ENCODE measurements at regions not wholly inside any gene's neighbourhood (a gene's known extent, or its start where the extent isn't known, plus 50 kb on each side); places are given as distances from the start of the nearest gene placed in this dataset.

DNA sequence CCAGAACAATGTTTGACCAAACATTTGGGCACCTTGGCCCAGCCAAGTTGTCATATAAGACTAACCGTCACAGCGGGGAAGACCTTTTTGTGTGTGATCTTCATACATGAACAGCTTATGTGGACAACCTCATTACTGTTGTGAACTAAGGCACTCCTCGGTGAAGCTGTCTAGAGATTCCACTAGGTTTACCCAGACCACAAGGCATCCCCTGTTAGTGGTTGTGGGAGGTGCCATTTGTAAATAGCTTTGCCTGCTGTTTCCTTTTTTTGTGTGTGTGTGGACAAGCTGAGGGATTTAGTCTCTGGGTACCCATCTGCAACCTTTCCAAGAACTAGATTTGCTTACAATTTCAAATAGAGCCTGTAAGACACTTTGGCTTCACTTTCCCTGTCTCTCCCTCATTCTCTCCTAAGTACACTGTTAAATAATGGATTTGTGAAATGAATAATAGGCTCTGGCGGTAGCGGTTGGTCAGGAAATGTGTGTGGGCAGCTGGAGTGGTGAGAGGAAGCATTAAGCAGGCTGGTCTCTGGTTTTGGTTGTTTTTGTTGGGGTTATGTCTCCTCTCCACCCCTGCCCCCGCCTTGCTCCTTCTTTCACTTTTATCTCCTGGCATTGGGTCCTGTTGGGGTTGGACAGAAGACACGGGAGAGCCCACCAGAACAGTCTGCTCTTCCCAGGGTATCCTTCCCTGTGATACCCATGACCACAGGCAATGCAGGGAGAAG is 727.6 kb downstream of the VRK1 start:
- H3K27me3 ChIP-seq (ENCODE audit: control insufficient read depth in 5 of 5, insufficient read depth in 4 of 5, low read length in 5 of 5): peaks cover 0 to 3% (median 0%) of the 10 kb centered on the region in 5 donors
- H3K9me3 ChIP-seq (ENCODE audit: control insufficient read depth in 5 of 5, low read length in 5 of 5): no peaks in the 10 kb centered on the region
- H3K9ac ChIP-seq (ENCODE audit: low read length in 5 of 5): no peak overlapping the region
- no peaks in the 10 kb centered on the region for H3K4me1 ChIP-seq (ENCODE audit: control insufficient read depth in 5 of 5, insufficient read depth in 5 of 5, low read length in 5 of 5)
- H3K4me3 ChIP-seq (ENCODE audit: low read depth in 1 of 5, low read length in 5 of 5): no peak overlapping the region
- no peak overlapping the region for H3K27ac ChIP-seq (ENCODE audit: low read depth, low read length)
- no peaks in the 10 kb centered on the region for H3K36me3 ChIP-seq (ENCODE audit: control insufficient read depth in 5 of 5, insufficient read depth in 5 of 5, low read length in 5 of 5)

DNA sequence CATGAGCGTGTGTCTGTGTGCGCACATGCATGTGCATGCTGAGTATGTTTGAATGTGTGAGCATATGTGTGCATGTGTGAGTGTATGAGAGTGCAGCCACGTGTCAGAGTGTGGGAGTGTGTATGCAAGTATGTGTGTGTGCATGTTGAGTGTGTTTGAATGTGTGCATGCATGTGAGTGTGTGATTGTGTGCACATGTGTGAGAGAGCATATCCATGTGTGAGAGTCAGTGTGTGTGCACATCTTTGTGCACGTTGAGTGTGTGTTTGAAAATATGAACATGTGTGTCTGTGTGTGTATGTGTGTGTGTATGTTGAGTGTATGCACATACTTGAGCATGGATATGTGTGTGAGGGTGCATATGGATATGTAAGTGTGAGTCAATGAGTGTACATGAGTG is 730.8 kb downstream of the VRK1 start:
- Histone ChIP-seq H3K27me3 (ENCODE audit: control insufficient read depth in 5 of 5, insufficient read depth in 4 of 5, low read length in 5 of 5) (peaks cover 0 to 3% (median 0%) of the 10 kb centered on the region in 5 donors), H3K4me3 (ENCODE audit: low read depth in 1 of 5, low read length in 5 of 5) (no peak overlapping the region), H3K27ac (ENCODE audit: low read depth, low read length) (no peak overlapping the region), H3K9ac (ENCODE audit: low read length in 5 of 5) (no peak overlapping the region), H3K9me3 (ENCODE audit: control insufficient read depth in 5 of 5, low read length in 5 of 5) (no peaks in the 10 kb centered on the region), H3K4me1 (ENCODE audit: control insufficient read depth in 5 of 5, insufficient read depth in 5 of 5, low read length in 5 of 5) (no peaks in the 10 kb centered on the region), H3K36me3 (ENCODE audit: control insufficient read depth in 5 of 5, insufficient read depth in 5 of 5, low read length in 5 of 5) (no peaks in the 10 kb centered on the region)

DNA sequence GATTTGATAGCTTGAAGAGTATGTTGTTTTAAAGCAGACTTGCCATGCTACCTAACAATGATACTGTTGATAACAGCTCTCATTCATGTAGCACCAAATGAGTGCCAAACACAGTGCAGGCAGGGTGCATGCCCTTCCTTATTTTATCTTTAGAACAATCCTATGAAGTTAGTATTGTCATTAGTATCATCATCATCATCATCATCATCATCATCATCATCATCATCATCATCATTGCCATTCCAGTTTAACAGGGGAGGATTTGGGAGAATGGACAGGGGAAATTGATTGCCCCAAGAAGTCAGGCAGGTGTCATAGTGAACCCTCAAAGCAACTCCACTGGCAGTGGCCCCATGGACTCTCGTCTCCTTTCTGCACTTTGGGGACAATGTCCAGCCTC is 734.9 kb downstream of the VRK1 start:
- no peak overlapping the region for H3K4me3 ChIP-seq (ENCODE audit: low read depth in 1 of 5, low read length in 5 of 5)
- no peaks in the 10 kb centered on the region for H3K9me3 ChIP-seq (ENCODE audit: control insufficient read depth in 5 of 5, low read length in 5 of 5)
- peaks cover 0 to 13% (median 5%) of the 10 kb centered on the region in 5 donors for H3K27me3 ChIP-seq (ENCODE audit: control insufficient read depth in 5 of 5, insufficient read depth in 4 of 5, low read length in 5 of 5)
- no peak overlapping the region for H3K9ac ChIP-seq (ENCODE audit: low read length in 5 of 5)
- H3K4me1 ChIP-seq (ENCODE audit: control insufficient read depth in 5 of 5, insufficient read depth in 5 of 5, low read length in 5 of 5): no peaks in the 10 kb centered on the region
- no peaks in the 10 kb centered on the region for H3K36me3 ChIP-seq (ENCODE audit: control insufficient read depth in 5 of 5, insufficient read depth in 5 of 5, low read length in 5 of 5)
- H3K27ac ChIP-seq (ENCODE audit: low read depth, low read length): no peak overlapping the region

DNA sequence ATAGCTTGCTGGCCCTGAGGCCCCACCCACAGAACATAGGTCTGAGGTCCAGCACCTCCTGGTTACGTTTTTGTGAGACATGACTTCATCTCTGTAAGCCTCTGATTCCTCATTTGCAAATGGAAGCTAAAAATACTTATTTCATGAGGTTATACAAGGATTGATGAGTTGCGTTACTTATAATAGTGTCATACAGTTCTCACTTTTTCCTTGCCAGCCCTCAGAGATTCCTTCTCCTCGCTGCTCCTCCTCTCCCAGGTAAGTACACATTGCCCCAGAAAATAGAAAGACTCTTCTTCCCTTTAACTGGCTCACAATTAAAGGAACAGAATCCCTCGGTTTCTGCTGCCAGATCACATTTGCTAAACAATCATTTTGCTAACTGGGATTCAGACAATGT is 739.2 kb downstream of the VRK1 start:
- Histone ChIP-seq H3K4me3 (ENCODE audit: low read depth in 1 of 5, low read length in 5 of 5) (no peak overlapping the region), H3K4me1 (ENCODE audit: control insufficient read depth in 5 of 5, insufficient read depth in 5 of 5, low read length in 5 of 5) (no peaks in the 10 kb centered on the region), H3K27me3 (ENCODE audit: control insufficient read depth in 5 of 5, insufficient read depth in 4 of 5, low read length in 5 of 5) (peaks cover 0 to 16% (median 5%) of the 10 kb centered on the region in 5 donors), H3K9me3 (ENCODE audit: control insufficient read depth in 5 of 5, low read length in 5 of 5) (no peaks in the 10 kb centered on the region), H3K9ac (ENCODE audit: low read length in 5 of 5) (no peak overlapping the region), H3K36me3 (ENCODE audit: control insufficient read depth in 5 of 5, insufficient read depth in 5 of 5, low read length in 5 of 5) (no peaks in the 10 kb centered on the region), H3K27ac (ENCODE audit: low read depth, low read length) (no peak overlapping the region)

DNA sequence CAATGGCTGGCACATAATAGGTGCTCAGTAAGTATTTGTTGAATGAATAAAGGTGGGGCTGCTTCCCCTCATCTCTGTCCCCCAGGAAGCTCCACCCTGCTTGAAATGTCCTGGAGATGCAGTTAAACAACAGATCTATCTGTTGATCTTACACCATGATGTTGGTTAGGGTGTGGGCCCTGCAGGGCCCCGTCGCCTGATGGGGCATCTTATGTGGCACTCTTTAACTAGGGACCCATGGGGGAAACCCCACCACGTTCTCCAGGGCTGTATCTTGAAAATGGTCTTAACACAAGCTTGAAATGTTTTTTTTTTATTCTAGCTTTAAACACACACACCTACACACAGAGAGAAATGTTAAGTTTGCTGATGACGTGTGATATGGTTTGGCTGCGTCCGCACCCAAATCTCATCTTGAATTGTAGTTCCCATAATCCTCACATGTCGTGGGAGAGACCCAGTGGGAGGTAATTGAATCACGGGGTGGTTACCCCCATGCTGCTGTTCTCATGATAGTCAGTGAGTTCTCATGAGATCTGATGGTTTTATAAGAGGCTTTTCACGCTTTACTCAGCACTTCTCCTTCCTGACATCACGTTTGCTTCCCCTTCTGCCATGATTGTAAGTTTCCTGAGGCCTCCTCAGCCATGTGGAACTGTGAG is 741.7 kb downstream of the VRK1 start:
- H3K9me3 ChIP-seq (ENCODE audit: control insufficient read depth in 5 of 5, low read length in 5 of 5): no peaks in the 10 kb centered on the region

DNA sequence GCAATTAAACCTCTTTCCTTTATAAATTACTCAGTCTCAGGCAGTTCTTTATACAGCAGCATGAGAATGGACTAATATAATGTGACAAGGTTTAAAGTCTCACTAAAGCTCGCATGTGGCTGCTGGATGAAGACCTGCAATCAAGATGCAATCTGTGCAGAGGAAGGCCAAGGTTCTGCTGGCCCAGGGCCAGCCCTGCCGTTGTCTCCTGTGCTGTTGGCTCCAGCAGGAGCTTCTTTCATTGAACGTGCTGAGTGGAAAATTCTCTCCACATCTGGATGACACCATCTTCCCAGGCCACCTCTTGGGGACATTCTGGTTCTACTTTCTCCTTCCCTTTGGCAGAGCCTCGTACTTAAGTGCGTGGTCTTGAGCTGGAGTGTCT is 742.2 kb downstream of the VRK1 start:
- Histone ChIP-seq H3K4me1 (ENCODE audit: control insufficient read depth in 5 of 5, insufficient read depth in 5 of 5, low read length in 5 of 5) (peaks cover 0 to 11% (median 5%) of the 10 kb centered on the region in 5 donors), H3K4me3 (ENCODE audit: low read depth in 1 of 5, low read length in 5 of 5) (no peak overlapping the region), H3K27me3 (ENCODE audit: control insufficient read depth in 5 of 5, insufficient read depth in 4 of 5, low read length in 5 of 5) (peaks cover 0 to 7% (median 2%) of the 10 kb centered on the region in 5 donors), H3K9ac (ENCODE audit: low read length in 5 of 5) (no peak overlapping the region), H3K27ac (ENCODE audit: low read depth, low read length) (no peak overlapping the region), H3K36me3 (ENCODE audit: control insufficient read depth in 5 of 5, insufficient read depth in 5 of 5, low read length in 5 of 5) (no peaks in the 10 kb centered on the region), H3K9me3 (ENCODE audit: control insufficient read depth in 5 of 5, low read length in 5 of 5) (no peaks in the 10 kb centered on the region)

More for the DNA sequence above, 741.7 kb downstream of the VRK1 start:
- H3K9ac ChIP-seq (ENCODE audit: low read length in 5 of 5): no peak overlapping the region
- H3K27me3 ChIP-seq (ENCODE audit: control insufficient read depth in 5 of 5, insufficient read depth in 4 of 5, low read length in 5 of 5): peaks cover 0 to 7% (median 3%) of the 10 kb centered on the region in 5 donors
- H3K27ac ChIP-seq (ENCODE audit: low read depth, low read length): no peak overlapping the region
- H3K4me1 ChIP-seq (ENCODE audit: control insufficient read depth in 5 of 5, insufficient read depth in 5 of 5, low read length in 5 of 5): peaks cover 0 to 6% (median 0%) of the 10 kb centered on the region in 5 donors
- H3K36me3 ChIP-seq (ENCODE audit: control insufficient read depth in 5 of 5, insufficient read depth in 5 of 5, low read length in 5 of 5): no peaks in the 10 kb centered on the region
- H3K4me3 ChIP-seq (ENCODE audit: low read depth in 1 of 5, low read length in 5 of 5): no peak overlapping the region

DNA sequence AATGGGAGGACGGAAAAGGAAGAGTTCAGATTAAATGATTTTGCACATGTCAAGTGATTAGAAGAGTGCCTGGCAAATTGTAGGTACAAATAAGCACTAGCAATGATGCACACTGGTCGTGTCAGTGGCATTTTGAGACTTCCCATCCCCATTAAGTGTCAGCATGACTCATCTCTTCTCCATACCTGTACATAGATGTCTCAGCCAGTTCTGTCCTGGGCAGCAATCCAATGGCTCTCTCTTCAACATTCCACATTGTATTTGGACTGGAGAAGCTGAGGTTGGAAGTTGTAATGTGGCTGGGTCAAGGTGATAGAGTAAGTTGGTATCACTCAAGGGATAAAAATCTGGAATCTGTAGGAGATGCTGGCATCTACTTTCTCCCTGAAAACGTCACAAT is 742.7 kb downstream of the VRK1 start:
- Histone ChIP-seq H3K27me3 (ENCODE audit: control insufficient read depth in 5 of 5, insufficient read depth in 4 of 5, low read length in 5 of 5) (peaks cover 0 to 5% (median 2%) of the 10 kb centered on the region in 5 donors), H3K4me3 (ENCODE audit: low read depth in 1 of 5, low read length in 5 of 5) (no peak overlapping the region), H3K9me3 (ENCODE audit: control insufficient read depth in 5 of 5, low read length in 5 of 5) (no peaks in the 10 kb centered on the region), H3K9ac (ENCODE audit: low read length in 5 of 5) (no peak overlapping the region), H3K36me3 (ENCODE audit: control insufficient read depth in 5 of 5, insufficient read depth in 5 of 5, low read length in 5 of 5) (no peaks in the 10 kb centered on the region), H3K27ac (ENCODE audit: low read depth, low read length) (no peak overlapping the region), H3K4me1 (ENCODE audit: control insufficient read depth in 5 of 5, insufficient read depth in 5 of 5, low read length in 5 of 5) (peaks cover 0 to 11% (median 5%) of the 10 kb centered on the region in 5 donors)

DNA sequence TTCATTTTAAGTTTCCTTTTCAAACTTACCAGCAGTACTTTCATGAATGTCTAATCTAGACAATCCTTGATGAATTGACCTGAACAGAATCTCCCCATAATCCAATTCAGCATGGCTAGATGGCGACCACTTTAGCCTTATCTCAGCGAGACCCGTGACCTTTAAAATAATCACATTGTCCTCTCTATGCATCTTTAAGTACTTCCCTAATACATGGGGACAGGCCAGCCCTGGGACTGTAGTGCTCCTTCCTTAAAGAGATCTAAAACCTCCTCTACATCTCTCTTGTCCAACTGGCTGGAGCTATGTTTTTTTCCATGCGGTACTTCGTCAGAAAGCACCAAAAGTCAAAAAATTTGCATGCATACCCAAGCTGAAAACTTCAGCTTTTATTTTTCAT is 746.0 kb downstream of the VRK1 start:
- Histone ChIP-seq H3K9me3 (ENCODE audit: control insufficient read depth in 5 of 5, low read length in 5 of 5) (no peaks in the 10 kb centered on the region), H3K36me3 (ENCODE audit: control insufficient read depth in 5 of 5, insufficient read depth in 5 of 5, low read length in 5 of 5) (no peaks in the 10 kb centered on the region), H3K27me3 (ENCODE audit: control insufficient read depth in 5 of 5, insufficient read depth in 4 of 5, low read length in 5 of 5) (peaks cover 0 to 5% (median 0%) of the 10 kb centered on the region in 5 donors), H3K4me1 (ENCODE audit: control insufficient read depth in 5 of 5, insufficient read depth in 5 of 5, low read length in 5 of 5) (peaks cover 0 to 11% (median 5%) of the 10 kb centered on the region in 5 donors), H3K9ac (ENCODE audit: low read length in 5 of 5) (no peak overlapping the region), H3K27ac (ENCODE audit: low read depth, low read length) (no peak overlapping the region), H3K4me3 (ENCODE audit: low read depth in 1 of 5, low read length in 5 of 5) (no peak overlapping the region)

DNA sequence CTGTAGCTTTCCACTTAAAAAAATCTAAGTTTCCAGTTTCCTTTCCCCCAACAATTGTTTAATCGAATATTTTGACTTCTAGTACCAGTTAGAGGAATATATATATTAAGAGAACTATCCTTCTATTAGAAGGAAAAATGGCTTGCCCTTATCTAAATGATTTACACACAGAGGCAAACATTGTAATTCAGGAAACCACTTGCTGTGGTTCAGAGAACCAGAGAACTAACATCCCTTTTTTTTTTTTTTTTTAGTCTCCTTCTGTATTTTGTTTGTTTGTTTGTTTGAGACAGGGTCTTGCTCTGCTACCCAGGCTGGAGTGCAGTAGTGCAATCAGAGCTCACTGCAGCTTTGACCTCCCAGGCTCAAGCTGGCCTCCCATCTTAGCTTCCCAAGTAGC is 746.6 kb downstream of the VRK1 start:
- H3K27ac ChIP-seq (ENCODE audit: low read depth, low read length): no peak overlapping the region
- H3K4me3 ChIP-seq (ENCODE audit: low read depth in 1 of 5, low read length in 5 of 5): no peak overlapping the region
- H3K4me1 ChIP-seq (ENCODE audit: control insufficient read depth in 5 of 5, insufficient read depth in 5 of 5, low read length in 5 of 5): peaks cover 0 to 11% (median 5%) of the 10 kb centered on the region in 5 donors
- H3K27me3 ChIP-seq (ENCODE audit: control insufficient read depth in 5 of 5, insufficient read depth in 4 of 5, low read length in 5 of 5): peaks cover 0 to 5% (median 0%) of the 10 kb centered on the region in 5 donors
- no peaks in the 10 kb centered on the region for H3K36me3 ChIP-seq (ENCODE audit: control insufficient read depth in 5 of 5, insufficient read depth in 5 of 5, low read length in 5 of 5)
- no peak overlapping the region for H3K9ac ChIP-seq (ENCODE audit: low read length in 5 of 5)
- H3K9me3 ChIP-seq (ENCODE audit: control insufficient read depth in 5 of 5, low read length in 5 of 5): no peaks in the 10 kb centered on the region

DNA sequence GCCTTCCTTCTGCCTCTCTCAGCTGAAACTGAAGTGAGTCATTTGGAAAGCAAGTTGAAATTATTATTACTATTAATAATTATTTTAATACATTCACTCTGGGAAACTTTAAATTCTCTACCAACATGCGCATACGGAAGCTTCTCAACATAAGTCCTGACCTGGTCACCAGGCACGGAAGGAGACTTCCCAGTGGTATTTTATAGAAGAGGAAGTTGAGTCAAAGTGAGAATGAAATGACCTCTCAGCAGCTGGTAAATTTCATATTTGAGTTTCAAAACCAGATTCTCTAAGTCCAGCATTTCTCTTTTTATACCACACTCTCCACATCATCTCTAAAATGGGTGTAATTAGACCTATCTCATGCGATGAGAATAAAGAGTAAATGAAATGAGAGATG is 747.4 kb downstream of the VRK1 start:
- Histone ChIP-seq H3K4me3 (ENCODE audit: low read depth in 1 of 5, low read length in 5 of 5) (no peak overlapping the region), H3K27ac (ENCODE audit: low read depth, low read length) (no peak overlapping the region), H3K9ac (ENCODE audit: low read length in 5 of 5) (no peak overlapping the region), H3K27me3 (ENCODE audit: control insufficient read depth in 5 of 5, insufficient read depth in 4 of 5, low read length in 5 of 5) (peaks cover 0 to 5% (median 0%) of the 10 kb centered on the region in 5 donors), H3K36me3 (ENCODE audit: control insufficient read depth in 5 of 5, insufficient read depth in 5 of 5, low read length in 5 of 5) (no peaks in the 10 kb centered on the region), H3K4me1 (ENCODE audit: control insufficient read depth in 5 of 5, insufficient read depth in 5 of 5, low read length in 5 of 5) (peaks cover 0 to 11% (median 5%) of the 10 kb centered on the region in 5 donors), H3K9me3 (ENCODE audit: control insufficient read depth in 5 of 5, low read length in 5 of 5) (no peaks in the 10 kb centered on the region)

All from subcutaneous abdominal adipose tissue (tissue), 5 donors.